Esophagus muscularis mucosa (tissue), 4 donors: ENCODE measurements at regions not wholly inside any gene's neighbourhood (a gene's known extent, or its start where the extent isn't known, plus 50 kb on each side); places are given as distances from the start of the nearest gene placed in this dataset.

ENCODE experiments used
- DNase-seq: peaks from one replicate; pipeline ENCODE4 v3.0.0-alpha.2; 2017; ENCODE audit errors: extremely low spot score
- H3K27ac ChIP-seq, 4 donors: fragments of 200-600 bp; sonication (generic); replicated peaks in 1 of 4; 1 replicate in 3 of 4; 2 replicates in 1 of 4; pipeline ENCODE4 v1.5.1; 2016 to 2019; ENCODE audit warnings: mild to moderate bottlenecking in 1 of 4
- H3K27me3 ChIP-seq, 4 donors: fragments of 200-600 bp; sonication (generic); one replicate each; pipeline versions ENCODE4 v1.5.1 to v1.6.0; 2016 to 2019
- H3K36me3 ChIP-seq, 4 donors: fragments of 200-600 bp; sonication (generic); one replicate each; pipeline ENCODE4 v1.5.1; 2016 to 2019
- H3K4me1 ChIP-seq, 4 donors: fragments of 200-600 bp; sonication (generic); one replicate each; pipeline ENCODE4 v1.5.1; 2016 to 2019
- H3K4me3 ChIP-seq, 4 donors: fragments of 200-600 bp; sonication (generic); 1 replicate in 2 of 4; 2 replicates in 2 of 4; pipeline ENCODE4 v1.5.1; 2016 to 2019; ENCODE audit warnings: mild to moderate bottlenecking in 4 of 4, moderate library complexity in 1 of 4
- H3K9me3 ChIP-seq, 4 donors: fragments of 200-600 bp; sonication (generic); 1 replicate in 3 of 4; 2 replicates in 1 of 4; pipeline ENCODE4 v1.5.1; 2016 to 2019
- EP300 ChIP-seq: sonication (generic); formaldehyde crosslinking; IDR thresholded peaks from one replicate; pipeline ENCODE4 v1.6.1; 2017; ENCODE audit warnings: antibody characterized with exemption
- POLR2A ChIP-seq: fragments of 450-650 bp; IDR thresholded peaks from one replicate; pipeline ENCODE4 v1.6.1; 2017; ENCODE audit warnings: antibody characterized with exemption, moderate library complexity, mild to moderate bottlenecking, low read depth
- POLR2AphosphoS5 ChIP-seq, 2 donors: sonication (generic); formaldehyde crosslinking; IDR thresholded peaks; one replicate each; pipeline ENCODE4 v1.6.1; 2017; ENCODE audit warnings: antibody characterized with exemption in 2 of 2
- WGBS: methylation state at CpG from one replicate; pipeline ENCODE4 v1.1.5; 2018; 5-methylcytosine and 5-hydroxymethylcytosine counted together
- intact Hi-C: fragments of 100-400 bp; cut with DNase I; formaldehyde crosslinking; loops from one replicate; pipeline ENCODE4 v1.15.1; 2023
- TF ChIP-seq, protein P1 (sequence below), 3 experiments: fragments of 200-600 bp in 2 of 3; fragments of 450-650 bp in 1 of 3; sonication (generic) in 2 of 3; IDR thresholded peaks; one replicate each; pipeline ENCODE4 v1.5.1; 2017 to 2019; ENCODE audit warnings: antibody characterized with exemption in 3 of 3, mild to moderate bottlenecking in 2 of 3, moderate library complexity in 1 of 3

DNA sequence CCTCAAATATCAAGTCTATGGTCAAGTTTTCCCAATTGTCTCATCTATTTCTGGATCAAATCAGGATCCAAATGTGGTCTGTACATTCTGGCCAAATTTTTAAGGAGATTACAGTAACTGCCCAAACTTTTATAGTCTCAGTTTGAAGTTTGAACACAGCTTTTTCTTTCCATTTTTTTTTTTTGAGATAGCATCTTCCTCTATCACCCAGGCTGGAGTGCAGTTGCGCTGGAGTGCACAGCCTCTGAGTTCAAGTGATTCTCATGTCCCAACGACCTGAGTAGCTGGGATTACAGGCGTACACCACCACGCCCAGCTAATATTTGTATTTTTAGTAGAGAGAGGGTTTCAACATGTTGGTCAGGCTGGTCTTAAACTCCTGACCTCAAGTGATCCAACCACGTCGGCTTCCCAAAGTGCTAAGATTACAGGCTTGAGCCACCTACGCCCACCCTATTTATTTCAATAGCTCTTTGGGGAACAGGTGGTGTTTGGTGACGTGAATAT is 84.9 kb upstream of the CARMIL1 start:
- intact Hi-C loops: no loop called here
- 71% methylated on average over 8 of the region's 8 CpGs for WGBS
- Histone ChIP-seq H3K4me1 (peaks cover 9 to 28% (median 16%) of the 10 kb centered on the region in 4 donors), H3K9me3 (no peaks in the 10 kb centered on the region), H3K36me3 (no peaks in the 10 kb centered on the region), H3K27me3 (no peaks in the 10 kb centered on the region), H3K27ac (peak overlapping the region; percentile 7 to 71 (median 53)), H3K4me3 (no peak overlapping the region)
- TF ChIP-seq EP300 (no peak), POLR2A (no peak)
- no peak for DNase-seq

DNA sequence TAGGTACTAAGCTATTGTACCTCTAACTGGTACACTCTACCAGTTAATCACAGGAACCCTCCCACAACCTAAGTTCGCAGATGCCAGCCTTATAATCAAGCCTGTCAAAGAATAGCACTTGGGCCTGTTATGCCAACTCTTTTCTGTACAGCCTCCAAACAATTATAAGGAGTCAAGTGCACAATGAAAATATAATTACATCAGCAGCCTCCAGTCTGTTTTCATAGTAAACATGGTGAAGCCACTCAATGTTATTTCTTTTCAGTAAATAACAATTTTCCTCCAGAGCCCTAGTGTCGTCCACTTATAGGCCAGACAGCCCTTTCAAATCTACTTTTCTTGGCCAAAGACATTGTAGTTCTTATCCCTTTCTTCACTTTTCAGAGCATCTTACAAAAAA is 82.7 kb upstream of the CARMIL1 start:
- intact Hi-C loops: no loop called here
- Histone ChIP-seq H3K27me3 (no peaks in the 10 kb centered on the region), H3K4me3 (no peak overlapping the region), H3K27ac (no peak overlapping the region), H3K36me3 (no peaks in the 10 kb centered on the region), H3K4me1 (peaks cover 9 to 27% (median 16%) of the 10 kb centered on the region in 4 donors), H3K9me3 (no peaks in the 10 kb centered on the region)
- 91% methylated on average over 2 of the region's 2 CpGs for WGBS
- no peak for DNase-seq
- TF ChIP-seq, protein P1, sequence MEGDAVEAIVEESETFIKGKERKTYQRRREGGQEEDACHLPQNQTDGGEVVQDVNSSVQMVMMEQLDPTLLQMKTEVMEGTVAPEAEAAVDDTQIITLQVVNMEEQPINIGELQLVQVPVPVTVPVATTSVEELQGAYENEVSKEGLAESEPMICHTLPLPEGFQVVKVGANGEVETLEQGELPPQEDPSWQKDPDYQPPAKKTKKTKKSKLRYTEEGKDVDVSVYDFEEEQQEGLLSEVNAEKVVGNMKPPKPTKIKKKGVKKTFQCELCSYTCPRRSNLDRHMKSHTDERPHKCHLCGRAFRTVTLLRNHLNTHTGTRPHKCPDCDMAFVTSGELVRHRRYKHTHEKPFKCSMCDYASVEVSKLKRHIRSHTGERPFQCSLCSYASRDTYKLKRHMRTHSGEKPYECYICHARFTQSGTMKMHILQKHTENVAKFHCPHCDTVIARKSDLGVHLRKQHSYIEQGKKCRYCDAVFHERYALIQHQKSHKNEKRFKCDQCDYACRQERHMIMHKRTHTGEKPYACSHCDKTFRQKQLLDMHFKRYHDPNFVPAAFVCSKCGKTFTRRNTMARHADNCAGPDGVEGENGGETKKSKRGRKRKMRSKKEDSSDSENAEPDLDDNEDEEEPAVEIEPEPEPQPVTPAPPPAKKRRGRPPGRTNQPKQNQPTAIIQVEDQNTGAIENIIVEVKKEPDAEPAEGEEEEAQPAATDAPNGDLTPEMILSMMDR (IDR thresholded peaks at IDR 0.05): no peak
- no peak for TF ChIP-seq EP300
- no peak for TF ChIP-seq POLR2AphosphoS5 (IDR thresholded peaks at IDR 0.05)
- TF ChIP-seq POLR2A: no peak

DNA sequence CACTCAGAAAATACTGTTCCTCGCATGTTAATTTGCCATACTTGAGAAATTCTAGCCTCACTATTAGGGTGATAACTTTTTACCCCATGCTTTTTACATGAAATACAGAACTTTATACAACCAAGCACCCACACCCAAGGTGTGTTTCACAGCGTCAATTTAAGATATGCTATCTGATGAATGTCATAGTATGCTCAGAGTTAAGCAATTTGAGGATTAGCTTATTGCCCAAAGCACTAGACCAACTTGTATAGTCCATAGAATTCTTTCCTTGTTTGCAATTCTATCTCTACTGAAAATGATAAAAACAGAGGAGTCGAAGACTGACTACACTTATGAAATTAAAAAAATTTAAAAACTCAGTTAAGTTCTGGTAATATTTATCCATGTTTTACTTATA is 82.1 kb upstream of the CARMIL1 start:
- intact Hi-C loops: no loop called here
- H3K36me3 ChIP-seq: no peaks in the 10 kb centered on the region
- no peaks in the 10 kb centered on the region for H3K27me3 ChIP-seq
- no peak for TF ChIP-seq POLR2A
- TF ChIP-seq, protein P1 (IDR thresholded peaks at IDR 0.05): no peak
- no peak for TF ChIP-seq EP300
- no peak for TF ChIP-seq POLR2AphosphoS5 (IDR thresholded peaks at IDR 0.05)
- H3K4me3 ChIP-seq: no peak overlapping the region
- no peak for DNase-seq
- peaks cover 9 to 21% (median 15%) of the 10 kb centered on the region in 4 donors for H3K4me1 ChIP-seq
- H3K27ac ChIP-seq: no peak overlapping the region
- H3K9me3 ChIP-seq: no peaks in the 10 kb centered on the region
- 93% methylated on average over 3 of the region's 3 CpGs for WGBS

DNA sequence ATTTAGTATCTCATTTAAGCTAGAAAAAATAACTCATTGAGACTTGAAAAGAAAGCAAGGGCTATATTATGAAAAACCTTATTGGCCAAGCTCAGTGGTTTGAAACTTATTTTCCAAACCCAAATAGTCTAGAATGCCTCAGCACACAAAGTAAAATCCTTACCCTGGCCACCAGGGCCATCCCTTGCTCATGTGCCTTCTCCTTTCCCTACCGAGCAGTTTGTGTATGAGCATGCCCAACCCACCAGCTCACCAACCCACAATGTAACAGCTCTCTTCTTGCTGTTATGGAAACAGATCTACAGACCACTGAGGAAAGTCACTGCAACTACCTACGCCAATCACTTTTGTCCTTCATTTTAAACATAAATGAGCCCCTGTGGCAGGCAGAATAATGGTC is 79.6 kb upstream of the CARMIL1 start:
- Histone ChIP-seq H3K27ac (no peak overlapping the region), H3K4me1 (no peaks in the 10 kb centered on the region), H3K27me3 (no peaks in the 10 kb centered on the region), H3K36me3 (no peaks in the 10 kb centered on the region), H3K4me3 (no peak overlapping the region), H3K9me3 (no peaks in the 10 kb centered on the region)
- TF ChIP-seq, protein P1 (IDR thresholded peaks at IDR 0.05): no peak
- TF ChIP-seq POLR2A (no peak), POLR2AphosphoS5 (IDR thresholded peaks at IDR 0.05) (no peak), EP300 (no peak)
- intact Hi-C loops: no loop called here
- WGBS: 96% methylated on average over 2 of the region's 2 CpGs
- DNase-seq: no peak

DNA sequence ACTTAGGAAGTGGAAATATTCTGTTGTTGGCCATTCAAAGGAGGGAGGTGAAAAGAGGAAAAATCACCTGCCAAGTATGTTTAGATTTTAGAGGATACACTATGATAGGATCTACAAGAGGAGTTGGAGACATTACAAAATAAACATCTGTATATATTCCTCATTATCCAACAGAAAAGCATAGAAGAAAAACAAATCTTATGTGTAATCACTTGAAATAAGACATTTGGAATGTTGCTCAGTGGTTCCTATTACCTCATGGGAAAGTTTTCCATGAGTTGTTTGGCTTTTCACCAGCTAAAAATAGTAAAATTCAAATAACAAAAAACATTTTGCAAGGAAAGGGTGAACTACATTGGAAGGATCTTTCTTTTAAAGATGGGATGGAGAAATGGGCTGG is 76.7 kb upstream of the CARMIL1 start:
- no peaks in the 10 kb centered on the region for H3K27me3 ChIP-seq
- no peak for TF ChIP-seq EP300
- TF ChIP-seq, protein P1 (IDR thresholded peaks at IDR 0.05): no peak
- no peak for TF ChIP-seq POLR2A
- TF ChIP-seq POLR2AphosphoS5 (IDR thresholded peaks at IDR 0.05): no peak
- H3K9me3 ChIP-seq: peaks cover 0 to 13% (median 9%) of the 10 kb centered on the region in 4 donors
- no peak for DNase-seq
- intact Hi-C loops: no loop called here
- H3K36me3 ChIP-seq: no peaks in the 10 kb centered on the region
- H3K4me1 ChIP-seq: no peaks in the 10 kb centered on the region
- H3K4me3 ChIP-seq: no peak overlapping the region
- no peak overlapping the region for H3K27ac ChIP-seq
